ENCODE measurements at regions not wholly inside any gene's neighbourhood (a gene's known extent, or its start where the extent isn't known, plus 50 kb on each side); places are given as distances from the start of the nearest gene placed in this dataset.
A peak's percentile ranks its signal among the peaks of the same experiment; 100 is the strongest.
"Not testable (repeated sequence)": the region's sequence is repeated elsewhere in the genome, so short reads cannot be mapped to it uniquely, and the experiment has no call there.

DNA sequence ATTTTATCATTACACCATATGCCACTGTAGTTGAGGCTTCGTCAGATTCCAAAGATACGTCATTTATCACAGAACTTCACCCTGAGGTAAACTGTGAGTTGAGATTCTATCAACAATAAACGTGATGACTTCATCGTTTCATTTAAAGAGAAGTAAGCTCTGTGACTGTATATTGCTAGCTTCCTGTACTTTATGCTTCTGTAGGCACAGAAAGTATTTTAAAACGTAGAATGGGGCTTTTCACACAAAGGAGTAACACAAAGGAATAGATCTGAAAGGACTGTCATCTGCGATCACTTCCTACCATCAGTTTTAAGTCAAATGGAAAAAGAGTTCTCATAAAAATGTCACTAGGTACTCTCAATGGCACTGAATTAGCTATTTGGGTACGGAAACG lies 234.4 kb upstream of the MCHR2 start:
- no peak for DNase-seq (ENCODE audit: low read depth)
- TF ChIP-seq, protein P1, sequence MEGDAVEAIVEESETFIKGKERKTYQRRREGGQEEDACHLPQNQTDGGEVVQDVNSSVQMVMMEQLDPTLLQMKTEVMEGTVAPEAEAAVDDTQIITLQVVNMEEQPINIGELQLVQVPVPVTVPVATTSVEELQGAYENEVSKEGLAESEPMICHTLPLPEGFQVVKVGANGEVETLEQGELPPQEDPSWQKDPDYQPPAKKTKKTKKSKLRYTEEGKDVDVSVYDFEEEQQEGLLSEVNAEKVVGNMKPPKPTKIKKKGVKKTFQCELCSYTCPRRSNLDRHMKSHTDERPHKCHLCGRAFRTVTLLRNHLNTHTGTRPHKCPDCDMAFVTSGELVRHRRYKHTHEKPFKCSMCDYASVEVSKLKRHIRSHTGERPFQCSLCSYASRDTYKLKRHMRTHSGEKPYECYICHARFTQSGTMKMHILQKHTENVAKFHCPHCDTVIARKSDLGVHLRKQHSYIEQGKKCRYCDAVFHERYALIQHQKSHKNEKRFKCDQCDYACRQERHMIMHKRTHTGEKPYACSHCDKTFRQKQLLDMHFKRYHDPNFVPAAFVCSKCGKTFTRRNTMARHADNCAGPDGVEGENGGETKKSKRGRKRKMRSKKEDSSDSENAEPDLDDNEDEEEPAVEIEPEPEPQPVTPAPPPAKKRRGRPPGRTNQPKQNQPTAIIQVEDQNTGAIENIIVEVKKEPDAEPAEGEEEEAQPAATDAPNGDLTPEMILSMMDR (IDR thresholded peaks at IDR 0.05; ENCODE audit: low read depth, low read length): no peak

GRCh38 chr6:100226811-100227210 lies 232.8 kb upstream of the MCHR2 start:
- H3K4me3 ChIP-seq (ENCODE audit: low read depth, low read length): no peak overlapping the region
- TF ChIP-seq POLR2A (IDR thresholded peaks at IDR 0.05; ENCODE audit: extremely low read depth, insufficient read length): no peak
- TF ChIP-seq, protein P2, sequence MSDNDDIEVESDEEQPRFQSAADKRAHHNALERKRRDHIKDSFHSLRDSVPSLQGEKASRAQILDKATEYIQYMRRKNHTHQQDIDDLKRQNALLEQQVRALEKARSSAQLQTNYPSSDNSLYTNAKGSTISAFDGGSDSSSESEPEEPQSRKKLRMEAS (IDR thresholded peaks at IDR 0.05; ENCODE audit: low read depth, low read length): no peak
- TF ChIP-seq, protein P1 (IDR thresholded peaks at IDR 0.05; ENCODE audit: low read depth, low read length): no peak
- no peak for TF ChIP-seq MYC (IDR thresholded peaks at IDR 0.05; ENCODE audit: low read depth, low read length)
- DNase-seq (ENCODE audit: low read depth): no peak

More for the DNA sequence above, 234.4 kb upstream of the MCHR2 start:
- peak overlapping the region; percentile 72 for H3K4me3 ChIP-seq (ENCODE audit: low read depth, low read length)

- not testable (repeated sequence) for H3K4me3 ChIP-seq (ENCODE audit: low read depth, low read length); DNase-seq (ENCODE audit: low read depth)
Observed at GRCh38 chr6:100223952-100224351, 229.9 kb upstream of the MCHR2 start.

DNA sequence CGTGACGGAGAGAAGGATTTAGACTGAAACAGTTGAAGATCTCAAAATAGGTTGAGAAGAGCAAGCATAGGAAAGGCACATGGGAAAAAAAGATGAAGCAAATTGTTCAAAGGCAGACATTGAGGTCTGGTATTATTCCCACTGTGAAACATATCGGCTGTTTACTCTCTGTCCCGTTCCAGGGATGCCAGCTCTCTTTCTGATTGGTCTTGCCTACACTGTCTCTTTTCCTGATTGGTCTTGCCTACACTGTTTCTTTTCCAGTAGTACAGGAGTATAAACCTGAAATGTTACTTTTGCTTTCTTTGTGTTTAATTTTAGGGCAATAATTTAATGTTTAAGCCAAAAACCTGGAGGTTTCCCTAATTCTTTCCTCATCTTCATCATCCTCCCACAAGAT lies 226.5 kb upstream of the MCHR2 start:
- no peak for DNase-seq (ENCODE audit: low read depth)
- no peak overlapping the region for H3K4me3 ChIP-seq (ENCODE audit: low read depth, low read length)
- TF ChIP-seq MYC (IDR thresholded peaks at IDR 0.05; ENCODE audit: low read depth, low read length) (no peak), POLR2A (IDR thresholded peaks at IDR 0.05; ENCODE audit: extremely low read depth, insufficient read length) (no peak)
- TF ChIP-seq, protein P2 (IDR thresholded peaks at IDR 0.05; ENCODE audit: low read depth, low read length): no peak
- TF ChIP-seq, protein P1 (IDR thresholded peaks at IDR 0.05; ENCODE audit: low read depth, low read length): no peak

GRCh38 chr6:100217225-100218012 lies 223.4 kb upstream of the MCHR2 start:
- TF ChIP-seq, protein P2 (IDR thresholded peaks at IDR 0.05; ENCODE audit: low read depth, low read length): no peak
- TF ChIP-seq, protein P1 (IDR thresholded peaks at IDR 0.05; ENCODE audit: low read depth, low read length): no peak
- TF ChIP-seq POLR2A (IDR thresholded peaks at IDR 0.05; ENCODE audit: extremely low read depth, insufficient read length) (no peak), MYC (IDR thresholded peaks at IDR 0.05; ENCODE audit: low read depth, low read length) (no peak)
- H3K4me3 ChIP-seq (ENCODE audit: low read depth, low read length): no peak overlapping the region
- no peak for DNase-seq (ENCODE audit: low read depth)

DNA sequence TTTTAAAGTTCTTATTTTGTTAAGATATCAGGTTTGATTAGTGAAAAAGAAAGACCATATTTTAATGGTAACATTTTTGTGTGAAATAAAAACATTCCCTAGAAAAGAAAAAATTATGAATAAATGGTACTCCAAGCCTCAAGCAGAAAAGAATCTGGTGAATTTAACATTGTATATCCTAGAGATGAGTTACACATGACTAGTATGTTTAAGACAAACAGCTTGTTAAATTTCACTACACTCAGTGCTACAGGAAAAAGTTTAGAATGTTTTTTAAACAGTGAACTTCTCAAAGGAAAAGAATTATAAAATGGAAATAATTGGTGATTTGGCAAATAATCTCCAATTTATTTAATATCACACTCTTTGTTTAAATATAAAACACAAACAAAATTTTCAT lies 222.7 kb upstream of the MCHR2 start:
- DNase-seq (ENCODE audit: low read depth): no peak
- TF ChIP-seq, protein P1 (IDR thresholded peaks at IDR 0.05; ENCODE audit: low read depth, low read length): no peak
- no peak for TF ChIP-seq MYC (IDR thresholded peaks at IDR 0.05; ENCODE audit: low read depth, low read length)
- no peak for TF ChIP-seq POLR2A (IDR thresholded peaks at IDR 0.05; ENCODE audit: extremely low read depth, insufficient read length)
- TF ChIP-seq, protein P2 (IDR thresholded peaks at IDR 0.05; ENCODE audit: low read depth, low read length): no peak
- H3K4me3 ChIP-seq (ENCODE audit: low read depth, low read length): no peak overlapping the region

Measured in NB4 (cell line).